Erythroblast (primary cell): ENCODE measurements at regions not wholly inside any gene's neighbourhood (a gene's known extent, or its start where the extent isn't known, plus 50 kb on each side); places are given as distances from the start of the nearest gene placed in this dataset.

Experiments
- GATA1 ChIP-seq: IDR thresholded peaks from 2 replicates; pipeline ENCODE4 v1.6.1; 2011; ENCODE audit warnings: low read depth, mild to moderate bottlenecking, control low read depth, low read length, moderate library complexity
- POLR2A ChIP-seq: IDR thresholded peaks from 2 replicates; pipeline ENCODE4 v1.6.1; 2011; ENCODE audit warnings: mild to moderate bottlenecking, low read length

DNA sequence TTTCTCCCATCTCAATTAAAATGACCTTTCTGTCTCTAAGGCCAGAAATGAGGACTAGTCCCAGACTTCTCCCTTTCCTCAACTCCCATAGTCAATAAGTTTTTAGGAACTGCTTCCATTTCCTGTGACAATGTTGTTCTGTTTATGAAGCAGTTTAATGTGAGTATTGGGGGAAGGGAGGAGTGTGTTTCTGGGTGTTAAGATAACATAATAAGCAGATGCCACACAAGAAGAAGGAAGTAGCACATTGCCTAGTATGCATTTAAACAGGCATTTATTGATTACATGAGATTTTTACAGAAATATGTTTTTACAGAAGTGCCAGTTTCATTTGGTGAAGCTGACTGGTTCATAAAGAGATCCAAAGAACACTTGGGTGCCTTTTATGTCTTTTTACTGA is 65.6 kb upstream of the TNR start:
- TF ChIP-seq POLR2A: no peak
- TF ChIP-seq GATA1: no peak
